Upper lobe of right lung (tissue), 1 donor: ENCODE measurements at regions not wholly inside any gene's neighbourhood (a gene's known extent, or its start where the extent isn't known, plus 50 kb on each side); places are given as distances from the start of the nearest gene placed in this dataset.
"Not testable (repeated sequence)": the region's sequence is repeated elsewhere in the genome, so short reads cannot be mapped to it uniquely, and the experiment has no call there.

ENCODE experiments used
- ATAC-seq: fragments of 200-7000 bp; cut with Tn5 transposase; one replicate; pipeline ENCODE4 v1.9.1; 2020; ENCODE audit warnings: mild to moderate bottlenecking, moderate library complexity
- DNase-seq: peaks from one replicate; pipeline ENCODE4 v3.0.0-alpha.2; 2020
- H3K27ac ChIP-seq: fragments of 200-600 bp; one replicate; pipeline ENCODE4 v1.8.0; 2022
- H3K27me3 ChIP-seq: fragments of 200-600 bp; one replicate; pipeline ENCODE4 v1.8.0; 2022; ENCODE audit warnings: mild to moderate bottlenecking
- H3K36me3 ChIP-seq: fragments of 200-600 bp; one replicate; pipeline ENCODE4 v1.8.0; 2022
- H3K4me1 ChIP-seq: fragments of 200-600 bp; one replicate; pipeline ENCODE4 v1.8.0; 2022
- H3K4me3 ChIP-seq: fragments of 200-600 bp; one replicate; pipeline ENCODE4 v1.8.0; 2022; ENCODE audit warnings: mild to moderate bottlenecking
- H3K9me3 ChIP-seq: fragments of 200-600 bp; one replicate; pipeline ENCODE4 v1.8.0; 2022
- CTCF ChIP-seq: fragments of 200-600 bp; IDR thresholded peaks from one replicate; pipeline ENCODE4 v1.8.0; 2022; ENCODE audit warnings: antibody characterized with exemption
- intact Hi-C: fragments of 100-400 bp; cut with DNase I; formaldehyde crosslinking; loops from one replicate; pipeline ENCODE4 v1.11.0; 2022
- donor health status: DM: no; HTN: yes; CAD: no; lungs with severe emphysema.

DNA sequence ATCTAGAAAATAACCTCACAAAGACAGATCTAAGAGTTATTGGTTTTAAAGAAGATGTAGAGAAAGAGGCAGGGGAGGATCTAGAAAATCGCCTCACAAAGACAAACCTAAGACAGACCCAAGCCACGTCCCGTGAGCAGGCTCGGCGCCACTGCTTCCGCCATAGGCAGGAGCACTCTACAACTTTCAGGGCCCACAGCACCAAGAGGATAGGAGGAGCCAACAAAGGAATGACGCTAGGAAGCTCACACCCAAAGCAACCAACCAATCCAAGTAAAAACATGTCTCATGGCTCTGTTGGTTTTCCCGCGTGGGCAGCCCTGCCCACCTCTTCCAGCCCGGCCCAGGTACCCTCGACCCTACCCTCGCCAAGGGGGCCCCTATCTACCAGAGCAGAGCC lies 4167.4 kb upstream of the OR11H1 start:
- ATAC-seq (peak; percentile 42), DNase-seq (no peak)
- no peaks in the 10 kb centered on the region for H3K36me3 ChIP-seq
- no peak overlapping the region for H3K4me3 ChIP-seq
- no peaks in the 10 kb centered on the region for H3K27me3 ChIP-seq
- H3K9me3 ChIP-seq: peaks cover 24% of the 10 kb centered on the region
- TF ChIP-seq CTCF: no peak
- intact Hi-C loops: no loop called here
- no peak overlapping the region for H3K27ac ChIP-seq
- no peaks in the 10 kb centered on the region for H3K4me1 ChIP-seq

GRCh38 chr22:11361496-11361895 lies 4166.5 kb upstream of the OR11H1 start:
- H3K36me3 ChIP-seq, H3K4me3 ChIP-seq, DNase-seq, H3K27me3 ChIP-seq, H3K27ac ChIP-seq, intact Hi-C loops, H3K4me1 ChIP-seq: not testable (repeated sequence)
- peaks cover 27% of the 10 kb centered on the region for H3K9me3 ChIP-seq
- ATAC-seq: peak; percentile 28

DNA sequence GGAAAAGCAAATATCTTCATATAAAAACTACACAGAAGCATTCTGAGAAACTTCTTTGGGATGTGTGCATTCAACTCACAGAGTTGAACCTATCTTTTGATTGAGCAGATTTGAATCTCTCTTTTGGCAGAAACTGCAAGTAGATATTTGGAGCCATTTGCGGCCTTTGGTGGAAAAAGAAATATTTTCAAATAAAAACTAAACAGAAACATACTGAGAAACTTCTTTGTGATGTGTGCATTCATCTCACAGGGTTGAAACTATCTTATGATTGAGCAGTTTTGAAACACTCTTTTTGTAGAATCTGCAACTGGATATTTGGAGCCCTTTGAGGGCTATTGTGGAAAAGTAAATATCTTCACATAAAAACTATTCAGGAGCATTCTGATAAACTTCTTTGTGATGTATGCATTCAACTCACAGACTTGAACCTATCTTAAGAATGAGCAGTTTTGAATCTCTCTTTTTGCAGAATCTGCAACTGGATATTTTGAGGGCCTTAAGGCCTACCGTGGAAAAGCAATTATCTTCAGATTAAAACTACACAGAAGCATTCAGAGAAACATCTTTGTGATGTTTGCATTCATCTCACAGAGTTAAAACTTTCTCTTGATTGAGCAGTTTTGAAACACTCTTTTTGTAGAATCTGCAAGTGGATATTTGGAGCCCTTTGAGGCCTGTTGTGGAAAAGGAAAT lies 4158.2 kb upstream of the OR11H1 start:
- DNase-seq, H3K27ac ChIP-seq, H3K36me3 ChIP-seq, H3K4me1 ChIP-seq, H3K4me3 ChIP-seq, intact Hi-C loops, H3K27me3 ChIP-seq, ATAC-seq: not testable (repeated sequence)
- peaks cover 21% of the 10 kb centered on the region for H3K9me3 ChIP-seq

DNA sequence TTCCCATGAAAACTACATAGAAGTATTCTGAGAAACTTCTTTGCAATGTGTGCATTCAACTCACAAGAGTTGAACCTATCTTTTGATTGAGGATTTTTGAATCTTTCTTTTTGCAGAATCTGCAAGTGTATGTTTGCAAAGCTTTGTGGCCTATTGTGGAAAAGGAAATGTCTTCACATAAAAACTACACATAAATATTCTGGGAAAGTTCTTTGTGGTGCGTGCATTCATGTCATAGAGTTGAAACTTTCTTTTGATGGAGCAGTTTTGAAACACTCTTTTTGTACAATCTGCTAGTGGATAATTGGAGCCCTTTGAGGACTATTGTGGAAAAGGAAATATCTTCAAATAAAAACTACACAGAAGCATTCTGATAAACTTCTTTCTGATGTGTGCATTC lies 4157.7 kb upstream of the OR11H1 start:
- H3K27ac ChIP-seq, H3K4me3 ChIP-seq, H3K36me3 ChIP-seq, intact Hi-C loops, H3K27me3 ChIP-seq, DNase-seq, H3K4me1 ChIP-seq: not testable (repeated sequence)
- peaks cover 21% of the 10 kb centered on the region for H3K9me3 ChIP-seq
- ATAC-seq: peak; percentile 33
